Erythroblast (primary cell): ENCODE measurements at regions not wholly inside any gene's neighbourhood (a gene's known extent, or its start where the extent isn't known, plus 50 kb on each side); places are given as distances from the start of the nearest gene placed in this dataset.

Source experiments
- GATA1 ChIP-seq: IDR thresholded peaks from 2 replicates; pipeline ENCODE4 v1.6.1; 2011; ENCODE audit warnings: low read depth, mild to moderate bottlenecking, control low read depth, low read length, moderate library complexity
- POLR2A ChIP-seq: IDR thresholded peaks from 2 replicates; pipeline ENCODE4 v1.6.1; 2011; ENCODE audit warnings: mild to moderate bottlenecking, low read length

- TF ChIP-seq POLR2A = no peak
- TF ChIP-seq GATA1 = no peak
Observed at GRCh38 chr9:113657765-113658544, 194.4 kb downstream of the RGS3 start.
